ENCODE measurements at regions not wholly inside any gene's neighbourhood (a gene's known extent, or its start where the extent isn't known, plus 50 kb on each side); places are given as distances from the start of the nearest gene placed in this dataset.

DNA sequence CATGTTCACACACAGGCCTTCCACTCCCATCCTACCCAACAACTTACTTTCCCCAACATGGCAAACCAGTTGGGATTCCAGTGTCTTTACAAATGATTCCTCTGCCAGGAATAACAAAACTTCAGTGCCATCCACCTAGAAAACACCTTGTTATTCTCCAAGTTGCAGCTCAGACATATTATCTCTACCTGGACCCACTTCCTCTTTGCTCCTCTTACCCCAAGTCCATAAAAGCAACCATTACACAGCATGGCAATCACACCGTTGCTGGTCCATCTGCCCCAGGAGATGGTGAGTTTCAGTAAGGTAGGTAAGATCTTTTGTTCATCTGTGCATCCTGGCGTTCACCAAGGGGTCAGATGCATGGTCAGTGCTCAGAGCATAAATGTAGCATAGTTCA is 66.0 kb upstream of the CSF1 start:
- TF ChIP-seq EZH2 (IDR thresholded peaks at IDR 0.05) = no peak
- TF ChIP-seq, protein P1, sequence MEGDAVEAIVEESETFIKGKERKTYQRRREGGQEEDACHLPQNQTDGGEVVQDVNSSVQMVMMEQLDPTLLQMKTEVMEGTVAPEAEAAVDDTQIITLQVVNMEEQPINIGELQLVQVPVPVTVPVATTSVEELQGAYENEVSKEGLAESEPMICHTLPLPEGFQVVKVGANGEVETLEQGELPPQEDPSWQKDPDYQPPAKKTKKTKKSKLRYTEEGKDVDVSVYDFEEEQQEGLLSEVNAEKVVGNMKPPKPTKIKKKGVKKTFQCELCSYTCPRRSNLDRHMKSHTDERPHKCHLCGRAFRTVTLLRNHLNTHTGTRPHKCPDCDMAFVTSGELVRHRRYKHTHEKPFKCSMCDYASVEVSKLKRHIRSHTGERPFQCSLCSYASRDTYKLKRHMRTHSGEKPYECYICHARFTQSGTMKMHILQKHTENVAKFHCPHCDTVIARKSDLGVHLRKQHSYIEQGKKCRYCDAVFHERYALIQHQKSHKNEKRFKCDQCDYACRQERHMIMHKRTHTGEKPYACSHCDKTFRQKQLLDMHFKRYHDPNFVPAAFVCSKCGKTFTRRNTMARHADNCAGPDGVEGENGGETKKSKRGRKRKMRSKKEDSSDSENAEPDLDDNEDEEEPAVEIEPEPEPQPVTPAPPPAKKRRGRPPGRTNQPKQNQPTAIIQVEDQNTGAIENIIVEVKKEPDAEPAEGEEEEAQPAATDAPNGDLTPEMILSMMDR (IDR thresholded peaks at IDR 0.05) = no peak
